K562 (cell line): ENCODE measurements at regions not wholly inside any gene's neighbourhood (a gene's known extent, or its start where the extent isn't known, plus 50 kb on each side); places are given as distances from the start of the nearest gene placed in this dataset.

Source experiments
- CC2D1A ChIP-seq: fragments of 450-650 bp; IDR thresholded peaks from 2 replicates; pipeline ENCODE4 v1.6.1; 2017; ENCODE audit warnings: mild to moderate bottlenecking
- POU5F1 ChIP-seq: fragments of 150-350 bp; IDR thresholded peaks from 2 replicates; pipeline ENCODE4 v1.6.1; 2014; ENCODE audit warnings: borderline replicate concordance, low read length, low read depth, mild to moderate bottlenecking; ENCODE audit not compliant: partially characterized antibody
- TAL1 ChIP-seq: fragments of 450-650 bp; IDR thresholded peaks from 2 replicates; pipeline ENCODE4 v1.6.1; 2016; ENCODE audit warnings: mild to moderate bottlenecking
- ZNF311 ChIP-seq: fragments of 250-450 bp; sonication (Bioruptor Pico); IDR thresholded peaks from 2 replicates; pipeline ENCODE4 v1.4.0; 2020; ENCODE audit warnings: mild to moderate bottlenecking, moderate library complexity
- TF ChIP-seq, protein P1 (sequence below): fragments of 450-650 bp; formaldehyde crosslinking; IDR thresholded peaks from 2 replicates; pipeline ENCODE4 v1.4.0; 2020; ENCODE audit warnings: mild to moderate bottlenecking, mixed read lengths
- TF ChIP-seq, protein P2 (sequence below): sonication (generic); formaldehyde crosslinking; IDR thresholded peaks from 2 replicates; pipeline ENCODE4 v1.8.0; 2022; ENCODE audit warnings: mild to moderate bottlenecking, missing genetic modification reagents, borderline replicate concordance

GRCh38 chr17:12406623-12407215 lies 259.0 kb upstream of the MYOCD start (continued):
- TF ChIP-seq, protein P1, sequence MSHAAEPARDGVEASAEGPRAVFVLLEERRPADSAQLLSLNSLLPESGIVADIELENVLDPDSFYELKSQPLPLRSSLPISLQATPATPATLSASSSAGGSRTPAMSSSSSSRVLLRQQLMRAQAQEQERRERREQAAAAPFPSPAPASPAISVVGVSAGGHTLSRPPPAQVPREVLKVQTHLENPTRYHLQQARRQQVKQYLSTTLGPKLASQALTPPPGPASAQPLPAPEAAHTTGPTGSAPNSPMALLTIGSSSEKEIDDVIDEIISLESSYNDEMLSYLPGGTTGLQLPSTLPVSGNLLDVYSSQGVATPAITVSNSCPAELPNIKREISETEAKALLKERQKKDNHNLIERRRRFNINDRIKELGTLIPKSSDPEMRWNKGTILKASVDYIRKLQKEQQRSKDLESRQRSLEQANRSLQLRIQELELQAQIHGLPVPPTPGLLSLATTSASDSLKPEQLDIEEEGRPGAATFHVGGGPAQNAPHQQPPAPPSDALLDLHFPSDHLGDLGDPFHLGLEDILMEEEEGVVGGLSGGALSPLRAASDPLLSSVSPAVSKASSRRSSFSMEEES (CRISPR knock-in tag) = no peak
- TF ChIP-seq, protein P2, sequence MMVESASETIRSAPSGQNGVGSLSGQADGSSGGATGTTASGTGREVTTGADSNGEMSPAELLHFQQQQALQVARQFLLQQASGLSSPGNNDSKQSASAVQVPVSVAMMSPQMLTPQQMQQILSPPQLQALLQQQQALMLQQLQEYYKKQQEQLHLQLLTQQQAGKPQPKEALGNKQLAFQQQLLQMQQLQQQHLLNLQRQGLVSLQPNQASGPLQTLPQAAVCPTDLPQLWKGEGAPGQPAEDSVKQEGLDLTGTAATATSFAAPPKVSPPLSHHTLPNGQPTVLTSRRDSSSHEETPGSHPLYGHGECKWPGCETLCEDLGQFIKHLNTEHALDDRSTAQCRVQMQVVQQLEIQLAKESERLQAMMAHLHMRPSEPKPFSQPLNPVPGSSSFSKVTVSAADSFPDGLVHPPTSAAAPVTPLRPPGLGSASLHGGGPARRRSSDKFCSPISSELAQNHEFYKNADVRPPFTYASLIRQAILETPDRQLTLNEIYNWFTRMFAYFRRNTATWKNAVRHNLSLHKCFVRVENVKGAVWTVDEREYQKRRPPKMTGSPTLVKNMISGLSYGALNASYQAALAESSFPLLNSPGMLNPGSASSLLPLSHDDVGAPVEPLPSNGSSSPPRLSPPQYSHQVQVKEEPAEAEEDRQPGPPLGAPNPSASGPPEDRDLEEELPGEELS (CRISPR knock-in tag) = no peak
- TF ChIP-seq POU5F1 (no peak), ZNF311 (CRISPR knock-in tag) (no peak), TAL1 (no peak), CC2D1A (no peak)
- TF ChIP-seq, all 486 proteins: peak for 0
